Testis (tissue), 2 donors: ENCODE measurements at regions not wholly inside any gene's neighbourhood (a gene's known extent, or its start where the extent isn't known, plus 50 kb on each side); places are given as distances from the start of the nearest gene placed in this dataset.

Source experiments
- DNase-seq: peaks from one replicate; pipeline ENCODE4 v3.0.0-alpha.2; 2019
- H3K27ac ChIP-seq, 2 donors: fragments of 200-600 bp; sonication (generic); one replicate each; pipeline ENCODE4 v1.5.1; 2019
- H3K27me3 ChIP-seq: fragments of 200-600 bp; sonication (generic); one replicate; pipeline ENCODE4 v1.5.1; 2019
- H3K36me3 ChIP-seq: fragments of 200-600 bp; sonication (generic); one replicate; pipeline ENCODE4 v1.5.1; 2017; ENCODE audit warnings: low read depth; ENCODE audit errors: missing control alignments
- H3K4me1 ChIP-seq: fragments of 200-600 bp; sonication (generic); one replicate; pipeline ENCODE4 v1.5.1; 2019
- H3K4me3 ChIP-seq, 2 donors: fragments of 200-600 bp; sonication (generic); one replicate each; pipeline ENCODE4 v1.5.1; 2017 to 2019
- H3K9me3 ChIP-seq: fragments of 200-600 bp; sonication (generic); one replicate; pipeline ENCODE4 v1.5.1; 2017
- POLR2A ChIP-seq: fragments of 450-650 bp; IDR thresholded peaks from one replicate; pipeline ENCODE4 v1.6.1; 2017; ENCODE audit warnings: antibody characterized with exemption, mild to moderate bottlenecking, moderate library complexity
- WGBS, 2 donors: methylation state at CpG; one replicate each; pipeline ENCODE4 v1.1.5; 2018; 5-methylcytosine and 5-hydroxymethylcytosine counted together
- intact Hi-C: fragments of 100-400 bp; cut with DNase I; formaldehyde crosslinking; loops from one replicate; pipeline ENCODE4 v1.15.1; 2023; ENCODE audit warnings: low total_unique reads
- TF ChIP-seq, protein P1 (sequence below), 3 experiments: fragments of 450-650 bp in 2 of 3; fragments of 200-600 bp in 1 of 3; sonication (generic) in 1 of 3; IDR thresholded peaks; one replicate each; pipeline ENCODE4 v1.5.1; 2016 to 2019; ENCODE audit warnings: antibody characterized with exemption in 3 of 3, mild to moderate bottlenecking in 2 of 3, moderate library complexity in 1 of 3

DNA sequence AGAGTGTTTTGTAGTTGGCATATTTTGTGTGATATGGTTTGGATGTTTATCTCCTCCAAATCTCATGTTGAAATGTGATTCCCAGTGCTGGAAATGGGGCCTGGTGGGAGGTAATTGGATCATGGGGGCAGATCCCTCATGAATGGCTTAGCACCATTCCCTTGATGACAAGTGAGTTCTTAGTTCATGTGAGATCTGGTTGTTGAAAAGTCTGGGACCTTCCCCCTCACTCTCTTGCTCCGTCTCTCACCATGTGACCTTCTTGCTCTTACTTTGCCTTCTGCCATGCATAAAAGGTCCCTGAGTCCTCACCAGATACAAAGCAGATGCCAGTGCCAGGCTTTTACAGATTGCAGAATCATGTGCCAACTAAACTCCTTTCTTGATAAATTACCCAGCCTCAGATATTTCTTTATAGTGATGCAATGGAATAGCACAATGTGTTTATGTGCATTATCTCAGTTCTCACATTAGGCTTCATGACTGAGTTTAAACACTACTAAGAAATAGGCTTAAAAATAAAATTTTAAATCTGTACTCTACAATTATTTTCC, 1348.8 kb downstream of the STIM2 start:
- TF ChIP-seq, protein P1, sequence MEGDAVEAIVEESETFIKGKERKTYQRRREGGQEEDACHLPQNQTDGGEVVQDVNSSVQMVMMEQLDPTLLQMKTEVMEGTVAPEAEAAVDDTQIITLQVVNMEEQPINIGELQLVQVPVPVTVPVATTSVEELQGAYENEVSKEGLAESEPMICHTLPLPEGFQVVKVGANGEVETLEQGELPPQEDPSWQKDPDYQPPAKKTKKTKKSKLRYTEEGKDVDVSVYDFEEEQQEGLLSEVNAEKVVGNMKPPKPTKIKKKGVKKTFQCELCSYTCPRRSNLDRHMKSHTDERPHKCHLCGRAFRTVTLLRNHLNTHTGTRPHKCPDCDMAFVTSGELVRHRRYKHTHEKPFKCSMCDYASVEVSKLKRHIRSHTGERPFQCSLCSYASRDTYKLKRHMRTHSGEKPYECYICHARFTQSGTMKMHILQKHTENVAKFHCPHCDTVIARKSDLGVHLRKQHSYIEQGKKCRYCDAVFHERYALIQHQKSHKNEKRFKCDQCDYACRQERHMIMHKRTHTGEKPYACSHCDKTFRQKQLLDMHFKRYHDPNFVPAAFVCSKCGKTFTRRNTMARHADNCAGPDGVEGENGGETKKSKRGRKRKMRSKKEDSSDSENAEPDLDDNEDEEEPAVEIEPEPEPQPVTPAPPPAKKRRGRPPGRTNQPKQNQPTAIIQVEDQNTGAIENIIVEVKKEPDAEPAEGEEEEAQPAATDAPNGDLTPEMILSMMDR (IDR thresholded peaks at IDR 0.05): no peak
- TF ChIP-seq POLR2A: no peak
- no peaks in the 10 kb centered on the region for H3K36me3 ChIP-seq
- no peaks in the 10 kb centered on the region for H3K9me3 ChIP-seq
- H3K27me3 ChIP-seq: no peaks in the 10 kb centered on the region
- H3K4me3 ChIP-seq: no peak overlapping the region
- intact Hi-C loops: no loop called here
- no peak overlapping the region for H3K27ac ChIP-seq
- no peaks in the 10 kb centered on the region for H3K4me1 ChIP-seq
- DNase-seq: no peak
- WGBS, 2 donors: 42 to 73% methylated on average over 1 of the region's 1 CpG

DNA sequence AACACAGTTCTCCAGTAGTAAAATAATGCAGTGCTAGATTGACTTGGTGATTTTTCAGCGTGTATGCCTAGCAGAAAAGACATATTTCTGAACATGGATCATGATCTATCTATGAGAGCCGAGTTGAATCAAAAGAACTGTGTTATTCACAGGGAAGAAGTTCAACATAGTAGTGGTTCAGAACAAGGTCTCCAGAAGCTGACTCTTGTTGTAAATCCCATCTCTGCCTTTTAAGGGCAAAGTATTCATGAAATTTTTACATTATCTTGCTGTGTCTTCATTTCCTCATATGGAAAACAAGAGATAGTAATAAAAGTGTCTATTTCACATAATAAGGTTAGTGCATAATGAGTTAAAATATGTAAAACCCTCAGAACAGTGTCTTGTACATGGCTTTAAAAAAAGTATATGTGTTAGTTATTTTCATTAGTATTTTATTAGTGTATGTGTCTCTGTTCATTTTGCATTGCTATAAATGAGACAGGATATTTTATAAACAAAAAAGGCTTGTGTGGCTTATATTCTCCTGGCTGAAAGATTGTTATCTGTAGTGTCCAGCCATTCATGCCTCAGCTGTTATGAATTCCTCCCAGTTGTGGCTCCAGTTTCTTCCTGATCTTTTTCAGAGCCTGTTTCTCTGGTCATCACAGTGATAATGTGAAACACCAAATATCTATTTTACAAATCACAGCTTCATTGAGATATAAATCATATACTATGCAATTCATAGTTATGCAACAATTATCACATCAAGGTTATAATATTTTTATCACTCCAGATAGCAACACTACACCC, 1351.2 kb downstream of the STIM2 start:
- no peaks in the 10 kb centered on the region for H3K4me1 ChIP-seq
- intact Hi-C loops: no loop called here
- TF ChIP-seq, protein P1 (IDR thresholded peaks at IDR 0.05): no peak
- no peak for TF ChIP-seq POLR2A
- DNase-seq: no peak
- no peak overlapping the region for H3K27ac ChIP-seq
- H3K9me3 ChIP-seq: no peaks in the 10 kb centered on the region
- H3K27me3 ChIP-seq: no peaks in the 10 kb centered on the region
- H3K36me3 ChIP-seq: no peaks in the 10 kb centered on the region
- no peak overlapping the region for H3K4me3 ChIP-seq
- 55 to 59% methylated on average over 2 of the region's 2 CpGs for WGBS, 2 donors

DNA sequence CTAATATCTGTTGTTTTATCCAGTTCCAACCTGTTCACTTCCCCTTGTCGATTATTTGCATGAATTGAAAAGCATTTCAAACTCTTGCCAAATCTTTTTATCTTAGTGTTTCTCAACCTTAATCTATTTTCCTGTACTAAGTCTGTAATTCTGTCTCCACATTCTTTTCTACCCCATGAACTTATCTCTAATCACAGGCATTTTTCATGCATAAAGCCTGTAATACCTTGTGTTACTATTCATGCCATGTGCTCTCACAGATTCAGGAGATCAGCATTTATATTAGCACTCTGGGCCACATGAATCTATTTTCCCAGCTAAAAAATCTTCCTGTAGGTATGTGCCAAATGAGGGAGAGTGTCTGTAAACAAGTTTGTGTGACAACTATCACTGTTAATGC, 1360.9 kb downstream of the STIM2 start:
- H3K9me3 ChIP-seq: no peaks in the 10 kb centered on the region
- H3K27me3 ChIP-seq: no peaks in the 10 kb centered on the region
- no peaks in the 10 kb centered on the region for H3K4me1 ChIP-seq
- no peak for TF ChIP-seq POLR2A
- TF ChIP-seq, protein P1 (IDR thresholded peaks at IDR 0.05): no peak
- no peak overlapping the region for H3K4me3 ChIP-seq
- WGBS, 2 donors: 64 to 74% methylated on average over 1 of the region's 1 CpG
- intact Hi-C loops: no loop called here
- DNase-seq: no peak
- no peaks in the 10 kb centered on the region for H3K36me3 ChIP-seq
- H3K27ac ChIP-seq: no peak overlapping the region

DNA sequence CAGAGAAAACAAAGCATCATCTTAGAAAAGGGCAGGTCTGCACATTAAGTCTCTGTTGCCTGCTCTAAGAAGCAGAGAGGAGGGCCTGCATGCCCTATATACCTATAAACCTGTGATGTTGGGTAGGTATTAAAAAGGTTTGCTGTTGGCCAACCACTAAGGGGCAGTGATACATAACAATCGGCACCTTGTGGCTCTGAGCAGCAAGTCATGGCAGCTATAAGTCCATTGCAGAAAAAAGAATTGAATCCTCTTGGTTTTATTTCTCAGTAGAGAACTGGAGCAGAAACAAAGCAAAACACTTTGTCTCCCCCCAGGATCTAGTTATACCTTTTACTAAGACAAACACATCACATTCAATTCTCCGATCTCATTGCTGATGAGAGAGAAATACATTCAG, 1364.4 kb downstream of the STIM2 start:
- no peaks in the 10 kb centered on the region for H3K4me1 ChIP-seq
- no peak for DNase-seq
- WGBS, 2 donors: 81 to 86% methylated on average over 2 of the region's 2 CpGs
- H3K9me3 ChIP-seq: no peaks in the 10 kb centered on the region
- intact Hi-C loops: no loop called here
- no peaks in the 10 kb centered on the region for H3K36me3 ChIP-seq
- no peak overlapping the region for H3K27ac ChIP-seq
- H3K27me3 ChIP-seq: no peaks in the 10 kb centered on the region
- TF ChIP-seq POLR2A: no peak
- TF ChIP-seq, protein P1 (IDR thresholded peaks at IDR 0.05): no peak
- no peak overlapping the region for H3K4me3 ChIP-seq
